ENCODE measurements at regions not wholly inside any gene's neighbourhood (a gene's known extent, or its start where the extent isn't known, plus 50 kb on each side); places are given as distances from the start of the nearest gene placed in this dataset.

- DNase-seq (ENCODE audit: low spot score), result no peak
- ChIA-PET POLR2A (ENCODE audit: low non-redundant PET) (no interaction called here), CTCF (no interaction called here)
- H3K27ac ChIP-seq, result no peak overlapping the region
- TF ChIP-seq CTCF (conservative IDR thresholded peaks at IDR 0.05; ENCODE audit: low read depth), result no peak
Observed at GRCh38 chr2:176744146-176744545, 468.4 kb upstream of the HNRNPA3 start.

GRCh38 chr2:176745543-176746200 lies 466.9 kb upstream of the HNRNPA3 start:
- TF ChIP-seq CTCF (conservative IDR thresholded peaks at IDR 0.05; ENCODE audit: low read depth), result no peak
- ChIA-PET CTCF (interaction anchor here (0.8 kb wide), 1 partner anchor 1255 kb away, joined by 3 read pairs; no protein-coding TSS in a partner anchor), POLR2A (ENCODE audit: low non-redundant PET) (no interaction called here)
- DNase-seq (ENCODE audit: low spot score), result no peak
- H3K27ac ChIP-seq, result no peak overlapping the region

GRCh38 chr2:176746411-176746810 lies 466.2 kb upstream of the HNRNPA3 start:
- H3K27ac ChIP-seq, result no peak overlapping the region
- ChIA-PET POLR2A (ENCODE audit: low non-redundant PET) (no interaction called here), CTCF (interaction anchor here (0.7 kb wide), 1 partner anchor 188 kb away, joined by 3 read pairs; no protein-coding TSS in a partner anchor)
- no peak for TF ChIP-seq CTCF (conservative IDR thresholded peaks at IDR 0.05; ENCODE audit: low read depth)
- no peak for DNase-seq (ENCODE audit: low spot score)

- H3K27ac ChIP-seq, result no peak overlapping the region
- no peak for TF ChIP-seq CTCF (conservative IDR thresholded peaks at IDR 0.05; ENCODE audit: low read depth)
- ChIA-PET POLR2A (ENCODE audit: low non-redundant PET) (no interaction called here), CTCF (interaction anchor here (1.0 kb wide), 1 partner anchor 1158 kb away, joined by 3 read pairs; no protein-coding TSS in a partner anchor)
- no peak for DNase-seq (ENCODE audit: low spot score)
Observed at GRCh38 chr2:176747506-176747905, 465.1 kb upstream of the HNRNPA3 start.

- no peak for TF ChIP-seq CTCF (conservative IDR thresholded peaks at IDR 0.05; ENCODE audit: low read depth)
- H3K27ac ChIP-seq, result no peak overlapping the region
- ChIA-PET CTCF (interaction anchor here (1.0 kb wide), 1 partner anchor 1157 kb away, joined by 3 read pairs; no protein-coding TSS in a partner anchor), POLR2A (ENCODE audit: low non-redundant PET) (no interaction called here)
- DNase-seq (ENCODE audit: low spot score), result no peak
Observed at GRCh38 chr2:176747928-176748327, 464.7 kb upstream of the HNRNPA3 start.

GRCh38 chr2:176748662-176749061 lies 463.9 kb upstream of the HNRNPA3 start:
- TF ChIP-seq CTCF (conservative IDR thresholded peaks at IDR 0.05; ENCODE audit: low read depth), result no peak
- no peak overlapping the region for H3K27ac ChIP-seq
- no peak for DNase-seq (ENCODE audit: low spot score)
- ChIA-PET CTCF (interaction anchor here (0.7 kb wide), 1 partner anchor 309 kb away, joined by 3 read pairs; no protein-coding TSS in a partner anchor), POLR2A (ENCODE audit: low non-redundant PET) (no interaction called here)

All from RWPE1 (cell line).